SW480 (cell line): ENCODE measurements at regions not wholly inside any gene's neighbourhood (a gene's known extent, or its start where the extent isn't known, plus 50 kb on each side); places are given as distances from the start of the nearest gene placed in this dataset.

Experiments used
- DNase-seq: peaks from one replicate; pipeline ENCODE4 v3.0.0-alpha.2; 2016; ENCODE audit warnings: low spot score

GRCh38 chr7:153385502-153385901 lies 626.0 kb downstream of the ACTR3B start:
- DNase-seq, result no peak

- DNase-seq, result no peak
Observed at GRCh38 chr7:153386556-153386955, 627.0 kb downstream of the ACTR3B start.

- DNase-seq, result no peak
Observed at GRCh38 chr7:153388611-153389010, 629.1 kb downstream of the ACTR3B start.

- DNase-seq, result no peak
Observed at GRCh38 chr7:153389261-153389660, 629.7 kb downstream of the ACTR3B start.

- no peak for DNase-seq
Observed at GRCh38 chr7:153390955-153391354, 631.4 kb downstream of the ACTR3B start.

GRCh38 chr7:153392726-153393125 lies 633.2 kb downstream of the ACTR3B start:
- no peak for DNase-seq

- no peak for DNase-seq
Observed at GRCh38 chr7:153393666-153394065, 634.1 kb downstream of the ACTR3B start.

GRCh38 chr7:153396475-153396874 lies 636.9 kb downstream of the ACTR3B start:
- no peak for DNase-seq

GRCh38 chr7:153397459-153397858 lies 637.9 kb downstream of the ACTR3B start:
- DNase-seq, result no peak

- no peak for DNase-seq
Observed at GRCh38 chr7:153397906-153398305, 638.4 kb downstream of the ACTR3B start.

GRCh38 chr7:153398370-153398769 lies 638.8 kb downstream of the ACTR3B start:
- DNase-seq, result no peak

- DNase-seq, result no peak
Observed at GRCh38 chr7:153398789-153399553, 639.4 kb downstream of the ACTR3B start.

GRCh38 chr7:153399554-153399940 lies 640.0 kb downstream of the ACTR3B start:
- DNase-seq, result no peak

GRCh38 chr7:153400735-153401593 lies 641.4 kb downstream of the ACTR3B start:
- no peak for DNase-seq

- no peak for DNase-seq
Observed at GRCh38 chr7:153401795-153402720, 642.5 kb downstream of the ACTR3B start.

- no peak for DNase-seq
Observed at GRCh38 chr7:153402721-153403541, 643.4 kb downstream of the ACTR3B start.

- DNase-seq, result no peak
Observed at GRCh38 chr7:153404124-153404523, 644.6 kb downstream of the ACTR3B start.

GRCh38 chr7:153404781-153405279 lies 645.3 kb downstream of the ACTR3B start:
- DNase-seq, result no peak

GRCh38 chr7:153405704-153406485 lies 646.3 kb upstream of the DPP6 start:
- no peak for DNase-seq

- no peak for DNase-seq
Observed at GRCh38 chr7:153406486-153406872, 645.7 kb upstream of the DPP6 start.
